GM19023 (cell line): ENCODE measurements at regions not wholly inside any gene's neighbourhood (a gene's known extent, or its start where the extent isn't known, plus 50 kb on each side); places are given as distances from the start of the nearest gene placed in this dataset.

Experiments used
- ATAC-seq: cut with Tn5 transposase; IDR thresholded peaks from one replicate; pipeline ENCODE4 v1.9.1; 2021; ENCODE audit warnings: mild to moderate bottlenecking, moderate library complexity; ENCODE audit not compliant: unreplicated experiment

DNA sequence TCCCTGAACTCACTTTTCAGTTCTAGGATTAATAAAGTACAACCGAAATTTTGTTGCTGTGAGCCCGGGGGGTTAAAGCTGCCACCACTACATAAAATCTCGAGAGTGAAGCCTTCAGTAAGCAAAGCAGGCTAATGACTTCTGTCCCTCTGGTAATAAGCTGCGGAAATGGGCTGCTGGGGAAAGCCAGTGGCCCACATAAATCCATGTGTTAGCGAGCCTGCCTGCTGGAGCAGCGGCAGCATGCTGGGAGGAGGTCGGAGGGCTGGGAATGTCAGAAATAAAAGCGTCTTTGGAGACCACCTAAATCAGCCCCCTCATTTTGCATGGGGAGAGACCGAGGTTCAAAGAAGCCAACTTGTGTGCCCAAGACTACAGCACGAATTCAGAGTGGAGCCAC is 371.7 kb downstream of the TNS1 start:
- no peak for ATAC-seq

GRCh38 chr2:217629347-217629746 is 373.4 kb downstream of the TNS1 start:
- ATAC-seq, result no peak

- ATAC-seq, result no peak
Measured at GRCh38 chr2:217628061-217628460, 374.7 kb downstream of the TNS1 start.

GRCh38 chr2:217626926-217627325 is 375.9 kb downstream of the TNS1 start:
- no peak for ATAC-seq

DNA sequence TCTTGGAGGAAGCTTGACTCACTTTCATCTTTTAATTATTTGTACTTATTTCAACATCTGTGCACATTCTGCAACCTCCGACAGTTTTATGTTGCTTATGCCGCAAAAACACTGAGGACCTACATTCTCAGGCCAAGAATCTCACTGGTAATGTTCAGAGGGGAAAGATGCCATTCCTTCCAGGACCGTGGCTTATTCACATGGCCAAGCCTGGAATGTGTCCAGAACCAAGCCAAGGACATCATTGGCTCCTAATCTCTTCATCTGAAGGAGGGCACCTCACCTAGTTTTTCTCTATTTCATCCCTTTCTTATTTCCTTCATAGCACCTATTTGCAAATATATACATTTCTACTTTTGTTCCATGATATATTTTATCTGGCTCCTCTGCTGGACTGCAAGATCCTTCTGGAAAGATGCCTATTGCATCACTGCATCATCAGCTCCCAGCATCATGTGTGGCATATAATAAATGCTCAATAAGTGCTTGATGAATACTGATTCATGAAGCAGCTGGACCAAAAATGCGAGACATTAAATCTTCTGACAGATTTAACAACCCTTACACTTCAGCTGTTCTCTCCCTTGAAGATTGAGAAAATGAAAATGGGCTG is 377.1 kb downstream of the TNS1 start:
- no peak for ATAC-seq

- ATAC-seq, result no peak
Measured at GRCh38 chr2:217623281-217623912, 379.4 kb downstream of the TNS1 start.

- ATAC-seq, result no peak
Measured at GRCh38 chr2:217622205-217623060, 380.4 kb downstream of the TNS1 start.

- no peak for ATAC-seq
Measured at GRCh38 chr2:217621391-217621801, 381.4 kb downstream of the TNS1 start.

- no peak for ATAC-seq
Measured at GRCh38 chr2:217618744-217619143, 384.1 kb downstream of the TNS1 start.

GRCh38 chr2:217617616-217618022 is 385.2 kb downstream of the TNS1 start:
- no peak for ATAC-seq

- ATAC-seq, result no peak
Measured at GRCh38 chr2:217616936-217617335, 385.9 kb downstream of the TNS1 start.

DNA sequence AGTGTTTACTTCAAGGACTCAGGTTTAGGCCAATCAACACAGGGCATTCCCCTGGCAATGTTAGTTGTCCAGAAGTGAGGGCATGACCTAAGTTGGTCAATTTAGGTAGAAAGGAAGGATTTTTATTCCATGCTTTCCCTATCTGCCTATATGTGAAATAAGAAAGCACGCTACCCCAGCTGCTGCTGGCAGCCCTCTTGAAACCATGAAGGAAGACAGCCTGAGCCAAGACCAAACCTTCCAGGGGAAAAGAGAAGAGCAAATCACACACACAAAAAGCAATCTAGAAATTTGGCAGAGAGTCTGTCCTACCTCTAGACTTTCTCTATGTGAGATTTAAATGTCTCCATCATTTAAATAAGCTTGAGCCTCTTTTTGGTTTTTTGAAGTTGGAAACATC is 387.6 kb downstream of the TNS1 start:
- no peak for ATAC-seq

- no peak for ATAC-seq
Measured at GRCh38 chr2:217614498-217614897, 388.3 kb downstream of the TNS1 start.

DNA sequence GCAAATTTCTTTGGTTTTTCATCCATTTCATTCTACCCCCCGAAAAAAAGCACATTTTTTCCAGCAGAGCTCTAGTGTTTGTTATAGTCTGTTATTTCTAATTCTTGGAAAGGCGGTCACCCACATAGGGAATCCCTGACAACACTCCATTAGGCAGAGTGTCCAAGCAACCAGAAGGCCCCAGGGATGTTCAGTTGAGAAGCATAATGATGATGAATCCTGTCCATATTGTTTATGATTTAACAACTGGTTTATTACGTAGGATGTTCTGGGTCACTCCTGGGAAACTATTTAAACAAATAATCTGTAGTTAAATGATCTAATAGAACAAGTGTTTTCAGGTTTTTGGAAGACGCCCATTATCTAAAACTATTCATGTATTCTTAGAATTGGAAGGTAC is 388.7 kb downstream of the TNS1 start:
- no peak for ATAC-seq

DNA sequence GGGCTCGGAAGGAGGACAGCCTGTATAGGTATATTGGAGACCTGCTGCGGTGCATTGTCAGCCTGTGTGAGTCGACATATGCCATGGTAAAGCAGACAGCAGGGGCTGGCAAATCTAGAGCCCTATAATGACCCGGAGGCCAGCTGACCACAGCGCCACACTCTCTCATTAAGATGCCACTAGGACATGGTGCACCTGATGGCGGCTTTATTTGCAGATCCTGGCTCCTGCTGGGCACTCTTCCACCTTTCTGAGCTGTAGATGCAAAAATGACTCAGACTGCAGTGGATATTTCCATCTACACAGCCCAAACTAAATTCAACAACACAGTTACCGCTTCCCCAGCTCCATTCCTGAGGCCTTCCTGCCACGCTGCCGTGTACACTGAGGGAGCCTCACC is 389.9 kb downstream of the TNS1 start:
- no peak for ATAC-seq

DNA sequence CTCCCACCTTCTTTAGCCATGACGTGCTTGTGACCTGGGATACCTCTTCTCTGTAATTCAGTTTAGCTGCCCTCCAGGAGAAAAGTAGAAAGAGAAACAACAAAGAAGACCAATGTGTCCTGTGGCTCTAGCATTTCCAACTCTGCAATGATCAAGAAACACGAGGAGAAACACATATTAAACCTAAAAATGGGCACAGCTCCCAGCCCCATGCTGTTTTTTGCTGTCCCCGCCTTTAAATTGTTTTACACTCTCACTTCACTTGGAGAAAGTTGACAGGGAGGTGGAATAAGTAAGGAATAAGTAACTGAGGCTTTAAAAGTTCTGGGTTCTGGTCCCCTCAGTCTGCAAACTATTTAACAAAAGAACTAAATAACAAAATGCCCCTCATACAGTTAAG is 390.6 kb downstream of the TNS1 start:
- no peak for ATAC-seq

DNA sequence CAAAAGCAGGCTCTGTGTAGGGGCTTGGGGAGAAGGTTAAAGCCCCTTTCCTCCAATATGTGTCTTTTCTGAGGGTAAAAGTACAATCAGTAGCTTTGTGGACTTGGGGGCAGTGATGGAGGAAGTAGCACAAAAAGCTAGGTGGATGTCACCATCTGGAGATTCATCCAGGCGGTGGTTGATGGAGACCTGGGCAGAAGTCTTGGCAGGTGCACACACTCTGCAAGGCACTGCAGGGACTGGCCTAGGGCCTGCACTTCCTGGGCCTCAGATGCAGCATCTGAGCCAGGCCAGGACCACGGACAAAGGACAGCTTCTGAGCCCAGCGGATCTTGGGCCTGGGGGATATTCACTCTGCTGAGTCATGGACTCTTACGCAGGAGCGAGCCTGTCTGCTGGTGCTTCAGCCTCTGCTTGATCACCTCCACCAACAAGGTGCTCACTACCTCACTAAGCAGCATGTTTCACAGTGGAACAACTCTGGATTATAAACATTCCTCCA is 391.1 kb downstream of the TNS1 start:
- ATAC-seq, result no peak

DNA sequence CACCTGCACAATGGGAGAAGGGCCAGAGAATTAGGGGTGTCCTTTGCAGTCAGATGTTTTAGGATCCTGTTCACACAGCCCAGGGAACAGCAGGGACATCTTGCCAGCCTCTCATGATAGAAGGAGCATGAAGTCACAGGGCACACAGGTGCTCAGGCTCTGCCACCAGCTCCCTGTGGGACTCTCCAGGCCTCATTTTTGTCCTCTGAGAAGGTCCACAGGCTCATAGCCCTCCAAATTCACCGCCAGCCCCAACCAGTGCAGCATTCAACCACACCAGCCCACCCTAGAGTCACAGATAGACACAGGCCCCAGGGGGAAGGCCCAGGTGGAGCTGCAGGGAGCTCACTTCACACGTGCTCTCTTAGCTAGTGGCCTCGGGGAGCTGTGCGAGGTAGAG is 391.7 kb downstream of the TNS1 start:
- ATAC-seq, result no peak

- ATAC-seq, result peak; percentile 46
Measured at GRCh38 chr2:217610401-217610814, 392.4 kb downstream of the TNS1 start.

GRCh38 chr2:217609952-217610351 is 392.8 kb downstream of the TNS1 start:
- no peak for ATAC-seq

- no peak for ATAC-seq
Measured at GRCh38 chr2:217606296-217606695, 396.5 kb downstream of the TNS1 start.
